Body of pancreas (tissue), 4 donors: ENCODE measurements at regions not wholly inside any gene's neighbourhood (a gene's known extent, or its start where the extent isn't known, plus 50 kb on each side); places are given as distances from the start of the nearest gene placed in this dataset.

ENCODE experiments used
- ATAC-seq: fragments of 150-250 bp; one replicate; pipeline ENCODE4 v1.9.1; 2016
- DNase-seq, 4 donors: peaks; one replicate each; pipeline ENCODE4 v3.0.0-alpha.2; 2019
- H3K27ac ChIP-seq, 4 donors: fragments of 200-600 bp; sonication (generic); 1 replicate in 3 of 4; 2 replicates in 1 of 4; pipeline versions ENCODE4 v1.5.1 to v1.6.1; 2016 to 2019; ENCODE audit warnings: mild to moderate bottlenecking in 1 of 4, mixed read lengths in 1 of 4, moderate library complexity in 1 of 4
- H3K27me3 ChIP-seq, 2 donors: fragments of 200-600 bp; sonication (generic); one replicate each; pipeline ENCODE4 v1.6.0; 2016; ENCODE audit warnings: mild to moderate bottlenecking in 1 of 2
- H3K36me3 ChIP-seq, 2 donors: fragments of 200-600 bp; sonication (generic); replicated peaks in 1 of 2; 2 replicates each; pipeline ENCODE4 v1.5.1; 2016; ENCODE audit warnings: low read depth in 2 of 2; ENCODE audit not compliant: insufficient read depth in 1 of 2
- H3K4me1 ChIP-seq: fragments of 200-600 bp; sonication (generic); one replicate; pipeline ENCODE4 v1.6.0; 2016
- H3K4me3 ChIP-seq, 2 donors: fragments of 200-600 bp; sonication (generic); 1 replicate in 1 of 2; 2 replicates in 1 of 2; pipeline ENCODE4 v1.5.1; 2016 to 2019
- H3K9me3 ChIP-seq, 3 donors: fragments of 200-600 bp; sonication (generic); 1 replicate in 2 of 3; 2 replicates in 1 of 3; pipeline ENCODE4 v1.5.1; 2016
- POLR2A ChIP-seq, 3 donors: fragments of 450-650 bp; IDR thresholded peaks; one replicate each; pipeline ENCODE4 v1.6.1; 2016; ENCODE audit warnings: antibody characterized with exemption in 3 of 3, mild to moderate bottlenecking in 2 of 3
- WGBS, 2 donors: methylation state at CpG; one replicate each; pipeline ENCODE4 v1.1.5; 2017; 5-methylcytosine and 5-hydroxymethylcytosine counted together
- intact Hi-C: fragments of 100-400 bp; cut with DNase I; formaldehyde crosslinking; loops from one replicate; pipeline ENCODE4 v1.15.1; 2023
- TF ChIP-seq, protein P1 (sequence below), 7 experiments: fragments of 450-650 bp in 4 of 7; fragments of 200-600 bp in 3 of 7; sonication (generic) in 3 of 7; IDR thresholded peaks; one replicate each; pipeline ENCODE4 v1.5.1; 2016 to 2019; ENCODE audit warnings: antibody characterized with exemption in 7 of 7

DNA sequence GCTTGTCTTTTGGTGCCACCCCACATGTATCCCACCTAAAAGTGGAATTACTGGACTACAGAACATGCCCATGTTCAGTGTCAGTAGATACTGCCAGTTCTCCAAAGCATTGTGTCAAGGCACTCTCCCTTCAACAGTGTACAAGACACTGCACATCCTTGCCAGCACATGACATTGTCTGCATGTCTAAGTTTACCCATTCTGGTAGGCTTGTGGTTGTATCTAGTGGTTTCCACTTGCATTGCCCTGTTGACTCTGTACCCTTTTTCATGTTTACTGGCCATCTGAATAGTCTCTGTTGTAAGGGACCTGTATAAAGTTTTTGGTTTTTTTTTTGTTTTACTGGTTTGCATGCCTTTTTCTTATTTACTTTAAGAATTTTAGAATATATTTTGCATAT lies 222.4 kb upstream of the CNR1 start:
- no peaks in the 10 kb centered on the region for H3K36me3 ChIP-seq
- H3K4me3 ChIP-seq, result no peak overlapping the region
- no peak for DNase-seq
- H3K4me1 ChIP-seq, result no peaks in the 10 kb centered on the region
- H3K27me3 ChIP-seq, result no peaks in the 10 kb centered on the region
- H3K9me3 ChIP-seq, result no peaks in the 10 kb centered on the region
- intact Hi-C loops, result no loop called here
- TF ChIP-seq POLR2A (IDR thresholded peaks at IDR 0.05), result no peak
- TF ChIP-seq, protein P1, sequence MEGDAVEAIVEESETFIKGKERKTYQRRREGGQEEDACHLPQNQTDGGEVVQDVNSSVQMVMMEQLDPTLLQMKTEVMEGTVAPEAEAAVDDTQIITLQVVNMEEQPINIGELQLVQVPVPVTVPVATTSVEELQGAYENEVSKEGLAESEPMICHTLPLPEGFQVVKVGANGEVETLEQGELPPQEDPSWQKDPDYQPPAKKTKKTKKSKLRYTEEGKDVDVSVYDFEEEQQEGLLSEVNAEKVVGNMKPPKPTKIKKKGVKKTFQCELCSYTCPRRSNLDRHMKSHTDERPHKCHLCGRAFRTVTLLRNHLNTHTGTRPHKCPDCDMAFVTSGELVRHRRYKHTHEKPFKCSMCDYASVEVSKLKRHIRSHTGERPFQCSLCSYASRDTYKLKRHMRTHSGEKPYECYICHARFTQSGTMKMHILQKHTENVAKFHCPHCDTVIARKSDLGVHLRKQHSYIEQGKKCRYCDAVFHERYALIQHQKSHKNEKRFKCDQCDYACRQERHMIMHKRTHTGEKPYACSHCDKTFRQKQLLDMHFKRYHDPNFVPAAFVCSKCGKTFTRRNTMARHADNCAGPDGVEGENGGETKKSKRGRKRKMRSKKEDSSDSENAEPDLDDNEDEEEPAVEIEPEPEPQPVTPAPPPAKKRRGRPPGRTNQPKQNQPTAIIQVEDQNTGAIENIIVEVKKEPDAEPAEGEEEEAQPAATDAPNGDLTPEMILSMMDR (IDR thresholded peaks at IDR 0.05), result no peak
- H3K27ac ChIP-seq, result no peak overlapping the region
- ATAC-seq, result no peak

DNA sequence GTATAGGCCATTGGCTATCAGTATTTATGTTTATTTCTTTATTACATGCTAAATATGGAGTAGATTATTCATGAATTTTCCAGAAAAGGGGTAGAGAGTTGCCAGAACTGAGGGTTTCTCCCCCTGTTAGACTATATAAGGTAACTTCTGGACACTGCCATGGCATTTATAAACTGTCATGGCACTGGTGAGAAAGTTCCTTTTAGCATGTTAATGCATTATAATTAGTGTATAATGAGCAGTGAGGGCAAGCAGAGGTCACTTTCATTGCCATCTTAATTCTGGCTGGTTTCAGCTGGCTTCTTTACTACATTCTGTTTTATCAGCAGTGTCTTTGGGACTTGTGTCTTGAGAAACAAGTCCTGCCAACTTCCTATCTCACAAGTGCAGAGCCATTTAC lies 220.0 kb upstream of the CNR1 start:
- Histone ChIP-seq H3K4me3 (no peak overlapping the region), H3K9me3 (no peaks in the 10 kb centered on the region), H3K27me3 (no peaks in the 10 kb centered on the region), H3K36me3 (no peaks in the 10 kb centered on the region), H3K27ac (no peak overlapping the region), H3K4me1 (no peaks in the 10 kb centered on the region)
- intact Hi-C loops, result no loop called here
- no peak for TF ChIP-seq POLR2A (IDR thresholded peaks at IDR 0.05)
- TF ChIP-seq, protein P1 (IDR thresholded peaks at IDR 0.05), result no peak
- DNase-seq, result no peak
- no peak for ATAC-seq

DNA sequence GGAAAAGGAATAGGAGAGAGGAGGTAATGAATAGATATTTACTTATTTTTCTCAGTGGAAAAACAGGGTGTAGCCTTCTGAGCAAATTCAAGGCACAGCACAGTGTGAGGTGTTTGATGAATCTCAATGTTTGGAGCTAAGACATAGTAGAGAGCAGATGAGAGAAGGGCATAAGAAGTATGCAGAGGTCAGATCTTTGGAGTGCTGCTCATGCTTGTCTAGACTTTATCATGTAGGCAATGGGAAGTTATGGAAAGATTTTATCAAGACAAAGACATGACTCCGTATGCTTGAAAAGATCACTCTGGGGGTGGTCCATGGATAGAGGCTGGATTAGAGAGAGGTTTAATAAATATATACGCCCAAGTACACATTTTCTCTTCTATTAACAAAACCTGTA lies 217.0 kb upstream of the CNR1 start:
- H3K36me3 ChIP-seq, result no peaks in the 10 kb centered on the region
- intact Hi-C loops, result no loop called here
- 58 to 63% methylated on average over 2 of the region's 2 CpGs for WGBS, 2 donors
- H3K27me3 ChIP-seq, result no peaks in the 10 kb centered on the region
- ATAC-seq (no peak), DNase-seq (no peak)
- no peaks in the 10 kb centered on the region for H3K9me3 ChIP-seq
- H3K27ac ChIP-seq, result no peak overlapping the region
- no peaks in the 10 kb centered on the region for H3K4me1 ChIP-seq
- H3K4me3 ChIP-seq, result no peak overlapping the region
- TF ChIP-seq, protein P1 (IDR thresholded peaks at IDR 0.05), result no peak
- no peak for TF ChIP-seq POLR2A (IDR thresholded peaks at IDR 0.05)

DNA sequence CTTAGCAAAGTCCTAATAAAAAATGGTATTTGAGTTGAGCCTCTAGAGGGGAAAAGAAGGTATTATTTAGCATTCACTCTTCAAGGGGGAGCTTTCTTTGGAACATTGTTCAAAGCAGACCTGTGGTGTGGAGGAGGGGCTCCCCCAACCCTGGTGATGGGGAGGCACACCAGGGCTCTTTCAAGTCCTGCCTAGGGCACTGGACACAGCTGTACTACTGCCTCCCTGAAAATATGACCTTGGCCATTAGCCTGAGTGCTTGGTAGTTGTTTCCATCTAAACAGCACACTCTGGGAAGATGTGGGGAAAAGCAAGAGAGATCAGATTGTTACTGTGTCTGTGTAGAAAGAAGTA lies 215.1 kb upstream of the CNR1 start:
- H3K36me3 ChIP-seq, result no peaks in the 10 kb centered on the region
- TF ChIP-seq POLR2A (IDR thresholded peaks at IDR 0.05), result no peak
- TF ChIP-seq, protein P1 (IDR thresholded peaks at IDR 0.05), result no peak
- intact Hi-C loops, result no loop called here
- no peak overlapping the region for H3K27ac ChIP-seq
- DNase-seq (no peak), ATAC-seq (no peak)
- no peaks in the 10 kb centered on the region for H3K9me3 ChIP-seq
- H3K4me3 ChIP-seq, result no peak overlapping the region
- H3K4me1 ChIP-seq, result no peaks in the 10 kb centered on the region
- H3K27me3 ChIP-seq, result no peaks in the 10 kb centered on the region

DNA sequence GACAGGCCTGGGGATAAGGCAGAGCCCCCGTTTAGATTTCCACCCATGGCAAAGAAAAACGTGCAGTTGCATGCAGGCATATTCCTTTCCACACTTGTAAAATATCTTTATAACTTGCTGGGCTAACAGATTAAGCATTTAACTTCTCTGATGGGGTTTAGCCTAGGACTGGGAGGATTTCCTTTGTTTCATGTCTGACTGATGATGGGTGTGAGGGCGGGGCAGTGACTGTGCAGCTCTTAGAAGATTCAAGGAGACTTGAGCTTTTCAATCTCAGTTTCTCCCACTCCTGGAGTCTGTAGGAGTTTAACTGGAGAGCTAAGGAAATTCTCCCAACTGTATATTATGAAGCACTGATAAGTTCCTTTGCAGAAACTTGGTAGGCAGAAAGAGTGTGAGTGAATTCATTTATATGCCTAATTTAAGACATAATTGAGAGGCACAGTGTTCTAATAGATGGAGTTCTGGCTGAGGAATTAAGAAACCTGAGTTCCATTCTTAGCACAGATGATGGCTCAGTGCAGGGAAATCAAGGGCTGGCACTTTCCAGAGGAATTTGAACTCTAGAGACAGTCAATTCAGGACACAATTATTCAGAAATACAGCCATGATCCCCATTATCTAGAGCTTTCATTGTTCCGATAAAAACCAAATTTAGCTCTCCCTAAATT lies 214.6 kb upstream of the CNR1 start:
- WGBS, 2 donors, result 34 to 46% methylated on average over 4 of the region's 4 CpGs

More for the DNA sequence above, 214.6 kb upstream of the CNR1 start:
- Histone ChIP-seq H3K4me1 (no peaks in the 10 kb centered on the region), H3K27ac (no peak overlapping the region), H3K4me3 (no peak overlapping the region), H3K36me3 (no peaks in the 10 kb centered on the region), H3K27me3 (no peaks in the 10 kb centered on the region), H3K9me3 (no peaks in the 10 kb centered on the region)
- no peak for ATAC-seq
- intact Hi-C loops, result no loop called here
- DNase-seq, result no peak
- TF ChIP-seq, protein P1 (IDR thresholded peaks at IDR 0.05), result no peak
- no peak for TF ChIP-seq POLR2A (IDR thresholded peaks at IDR 0.05)
